ENCODE measurements at regions not wholly inside any gene's neighbourhood (a gene's known extent, or its start where the extent isn't known, plus 50 kb on each side); places are given as distances from the start of the nearest gene placed in this dataset.

- TF ChIP-seq, protein P1, sequence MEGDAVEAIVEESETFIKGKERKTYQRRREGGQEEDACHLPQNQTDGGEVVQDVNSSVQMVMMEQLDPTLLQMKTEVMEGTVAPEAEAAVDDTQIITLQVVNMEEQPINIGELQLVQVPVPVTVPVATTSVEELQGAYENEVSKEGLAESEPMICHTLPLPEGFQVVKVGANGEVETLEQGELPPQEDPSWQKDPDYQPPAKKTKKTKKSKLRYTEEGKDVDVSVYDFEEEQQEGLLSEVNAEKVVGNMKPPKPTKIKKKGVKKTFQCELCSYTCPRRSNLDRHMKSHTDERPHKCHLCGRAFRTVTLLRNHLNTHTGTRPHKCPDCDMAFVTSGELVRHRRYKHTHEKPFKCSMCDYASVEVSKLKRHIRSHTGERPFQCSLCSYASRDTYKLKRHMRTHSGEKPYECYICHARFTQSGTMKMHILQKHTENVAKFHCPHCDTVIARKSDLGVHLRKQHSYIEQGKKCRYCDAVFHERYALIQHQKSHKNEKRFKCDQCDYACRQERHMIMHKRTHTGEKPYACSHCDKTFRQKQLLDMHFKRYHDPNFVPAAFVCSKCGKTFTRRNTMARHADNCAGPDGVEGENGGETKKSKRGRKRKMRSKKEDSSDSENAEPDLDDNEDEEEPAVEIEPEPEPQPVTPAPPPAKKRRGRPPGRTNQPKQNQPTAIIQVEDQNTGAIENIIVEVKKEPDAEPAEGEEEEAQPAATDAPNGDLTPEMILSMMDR (IDR thresholded peaks at IDR 0.05; ENCODE audit: unreplicated experiment), result no peak
- DNase-seq, result no peak
- Mint-ChIP-seq H3K36me3 (ENCODE audit: insufficient read depth, unreplicated experiment) (no peaks in the 10 kb centered on the region), H3K9me3 (ENCODE audit: low read depth, unreplicated experiment) (peaks cover 5% of the 10 kb centered on the region), H3K27ac (ENCODE audit: unreplicated experiment) (no peak overlapping the region), H3K4me3 (ENCODE audit: low read depth, unreplicated experiment) (no peak overlapping the region), H3K4me1 (ENCODE audit: low read depth, unreplicated experiment) (no peaks in the 10 kb centered on the region), H3K27me3 (ENCODE audit: unreplicated experiment) (no peaks in the 10 kb centered on the region)
- intact Hi-C loops (cut with micrococcal nuclease; ENCODE audit: unreplicated experiment), result no loop called here
- no TSS peak for BruUV-seq (replicated peaks)
- CTCF ChIA-PET, result no interaction called here
Observed at GRCh38 chr4:4726051-4726450, 133.4 kb upstream of the MSX1 start.

- BruUV-seq (replicated peaks), result no TSS peak
- Mint-ChIP-seq H3K4me3 (ENCODE audit: low read depth, unreplicated experiment) (no peak overlapping the region), H3K4me1 (ENCODE audit: low read depth, unreplicated experiment) (no peaks in the 10 kb centered on the region), H3K36me3 (ENCODE audit: insufficient read depth, unreplicated experiment) (no peaks in the 10 kb centered on the region), H3K27me3 (ENCODE audit: unreplicated experiment) (no peaks in the 10 kb centered on the region), H3K27ac (ENCODE audit: unreplicated experiment) (no peak overlapping the region), H3K9me3 (ENCODE audit: low read depth, unreplicated experiment) (peaks cover 5% of the 10 kb centered on the region)
- no peak for DNase-seq
- intact Hi-C loops (cut with micrococcal nuclease; ENCODE audit: unreplicated experiment), result no loop called here
- CTCF ChIA-PET, result no interaction called here
- TF ChIP-seq, protein P1 (IDR thresholded peaks at IDR 0.05; ENCODE audit: unreplicated experiment), result no peak
Observed at GRCh38 chr4:4724321-4724720, 135.1 kb upstream of the MSX1 start.

- no peak for DNase-seq
- TF ChIP-seq, protein P1 (IDR thresholded peaks at IDR 0.05; ENCODE audit: unreplicated experiment), result no peak
- BruUV-seq (replicated peaks), result no TSS peak
- CTCF ChIA-PET, result no interaction called here
- Mint-ChIP-seq H3K4me1 (ENCODE audit: low read depth, unreplicated experiment) (no peaks in the 10 kb centered on the region), H3K36me3 (ENCODE audit: insufficient read depth, unreplicated experiment) (no peaks in the 10 kb centered on the region), H3K4me3 (ENCODE audit: low read depth, unreplicated experiment) (no peak overlapping the region), H3K27me3 (ENCODE audit: unreplicated experiment) (no peaks in the 10 kb centered on the region), H3K27ac (ENCODE audit: unreplicated experiment) (no peak overlapping the region), H3K9me3 (ENCODE audit: low read depth, unreplicated experiment) (peaks cover 5% of the 10 kb centered on the region)
- intact Hi-C loops (cut with micrococcal nuclease; ENCODE audit: unreplicated experiment), result no loop called here
Observed at GRCh38 chr4:4721636-4722035, 137.8 kb upstream of the MSX1 start.

- DNase-seq, result no peak
- TF ChIP-seq, protein P1 (IDR thresholded peaks at IDR 0.05; ENCODE audit: unreplicated experiment), result no peak
- H3K9me3 Mint-ChIP-seq (ENCODE audit: low read depth, unreplicated experiment), result peaks cover 5% of the 10 kb centered on the region
- H3K27ac Mint-ChIP-seq (ENCODE audit: unreplicated experiment), result no peak overlapping the region
- intact Hi-C loops (cut with micrococcal nuclease; ENCODE audit: unreplicated experiment), result no loop called here
- H3K4me3 Mint-ChIP-seq (ENCODE audit: low read depth, unreplicated experiment), result no peak overlapping the region
- BruUV-seq (replicated peaks), result no TSS peak
- H3K36me3 Mint-ChIP-seq (ENCODE audit: insufficient read depth, unreplicated experiment), result no peaks in the 10 kb centered on the region
- H3K27me3 Mint-ChIP-seq (ENCODE audit: unreplicated experiment), result no peaks in the 10 kb centered on the region
- H3K4me1 Mint-ChIP-seq (ENCODE audit: low read depth, unreplicated experiment), result no peaks in the 10 kb centered on the region
- CTCF ChIA-PET, result no interaction called here
Observed at GRCh38 chr4:4720646-4721045, 138.8 kb upstream of the MSX1 start.

DNA sequence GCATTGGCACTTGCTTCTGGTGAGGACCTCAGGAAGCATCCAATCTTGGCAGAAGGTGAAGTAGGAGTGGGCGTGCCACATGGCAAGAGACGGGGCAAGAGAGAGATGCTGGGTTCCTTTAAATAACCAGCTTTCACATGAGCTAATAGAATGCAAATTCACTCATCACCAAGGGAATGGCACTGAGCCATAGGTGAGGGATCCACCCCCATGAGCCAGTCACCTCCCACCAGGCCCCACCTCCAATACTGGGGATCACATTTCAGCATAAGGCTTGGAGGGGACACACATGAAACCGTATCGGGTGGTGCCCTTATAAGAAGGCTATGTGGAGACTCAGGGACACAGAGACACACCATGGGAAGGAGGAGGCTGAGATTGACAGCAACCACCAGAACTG lies 140.0 kb upstream of the MSX1 start:
- Mint-ChIP-seq H3K4me3 (ENCODE audit: low read depth, unreplicated experiment) (no peak overlapping the region), H3K9me3 (ENCODE audit: low read depth, unreplicated experiment) (peaks cover 3% of the 10 kb centered on the region), H3K36me3 (ENCODE audit: insufficient read depth, unreplicated experiment) (no peaks in the 10 kb centered on the region), H3K27ac (ENCODE audit: unreplicated experiment) (no peak overlapping the region), H3K27me3 (ENCODE audit: unreplicated experiment) (no peaks in the 10 kb centered on the region), H3K4me1 (ENCODE audit: low read depth, unreplicated experiment) (no peaks in the 10 kb centered on the region)
- no peak for DNase-seq
- no TSS peak for BruUV-seq (replicated peaks)
- intact Hi-C loops (cut with micrococcal nuclease; ENCODE audit: unreplicated experiment), result no loop called here
- TF ChIP-seq, protein P1 (IDR thresholded peaks at IDR 0.05; ENCODE audit: unreplicated experiment), result no peak
- CTCF ChIA-PET, result no interaction called here
